MM.1S (cell line): ENCODE measurements at regions not wholly inside any gene's neighbourhood (a gene's known extent, or its start where the extent isn't known, plus 50 kb on each side); places are given as distances from the start of the nearest gene placed in this dataset.
A peak's percentile ranks its signal among the peaks of the same experiment; 100 is the strongest.

Experiments used
- DNase-seq: peaks from one replicate; pipeline ENCODE4 v3.0.0-alpha.2; 2015
- H2AFZ ChIP-seq: fragments of 300-600 bp; sonication (generic); 2 replicates; pipeline ENCODE4 v1.6.0; 2016; ENCODE audit warnings: antibody characterized with exemption, low read length
- H3F3A ChIP-seq: fragments of 300-600 bp; sonication (generic); 2 replicates; pipeline ENCODE4 v1.6.1; 2016; ENCODE audit warnings: mild to moderate bottlenecking, antibody characterized with exemption, low read length, moderate library complexity, mixed read lengths; ENCODE audit not compliant: insufficient read depth
- H3K27ac ChIP-seq: fragments of 300-600 bp; sonication (generic); 2 replicates; pipeline ENCODE4 v1.5.1; 2016; ENCODE audit warnings: mild to moderate bottlenecking, low read length
- H3K27me3 ChIP-seq: fragments of 300-600 bp; sonication (generic); replicated peaks from 2 replicates; pipeline ENCODE4 v1.6.0; 2016; ENCODE audit warnings: low read length; ENCODE audit not compliant: insufficient read depth
- H3K36me3 ChIP-seq: fragments of 300-600 bp; sonication (generic); replicated peaks from 2 replicates; pipeline ENCODE4 v1.6.1; 2016; ENCODE audit warnings: mild to moderate bottlenecking, low read length, mixed read lengths; ENCODE audit not compliant: insufficient read depth
- H3K4me1 ChIP-seq: fragments of 300-600 bp; sonication (generic); 2 replicates; pipeline ENCODE4 v1.6.1; 2016; ENCODE audit warnings: low read length, mixed read lengths
- H3K4me2 ChIP-seq: fragments of 300-600 bp; sonication (generic); 2 replicates; pipeline ENCODE4 v1.6.0; 2016; ENCODE audit warnings: low read depth, low read length
- H3K4me3 ChIP-seq: fragments of 300-600 bp; sonication (generic); 2 replicates; pipeline ENCODE4 v1.5.1; 2016; ENCODE audit warnings: low read length, mixed read lengths
- H3K79me2 ChIP-seq: fragments of 300-600 bp; sonication (generic); 2 replicates; pipeline ENCODE4 v1.6.1; 2016; ENCODE audit warnings: mixed run types, low read length, mixed read lengths
- H3K9ac ChIP-seq: fragments of 300-600 bp; sonication (generic); 2 replicates; pipeline ENCODE4 v1.6.1; 2016; ENCODE audit warnings: low read length, mixed read lengths
- H3K9me2 ChIP-seq: fragments of 300-600 bp; sonication (generic); replicated peaks from 2 replicates; pipeline ENCODE4 v1.6.1; 2016; ENCODE audit warnings: mild to moderate bottlenecking, low read length, mixed read lengths; ENCODE audit not compliant: insufficient read depth
- H3K9me3 ChIP-seq: fragments of 300-600 bp; sonication (generic); replicated peaks from 2 replicates; pipeline ENCODE4 v1.6.1; 2016; ENCODE audit warnings: mild to moderate bottlenecking, low read length, mixed read lengths; ENCODE audit not compliant: insufficient read depth
- H4K20me1 ChIP-seq: fragments of 300-600 bp; sonication (generic); 2 replicates; pipeline ENCODE4 v1.6.1; 2016; ENCODE audit warnings: mild to moderate bottlenecking, low read length, moderate library complexity, mixed read lengths; ENCODE audit not compliant: insufficient read depth
- EZH2 ChIP-seq: fragments of 300-600 bp; sonication (generic); optimal IDR thresholded peaks from 2 replicates; pipeline ENCODE3; 2017; ENCODE audit warnings: low read depth, mild to moderate bottlenecking, antibody characterized with exemption, low read length, mixed read lengths
- EZH2phosphoT487 ChIP-seq: fragments of 300-600 bp; sonication (generic); IDR thresholded peaks from 2 replicates; pipeline ENCODE4 v1.6.1; 2018; ENCODE audit warnings: antibody characterized with exemption, low read length
- TF ChIP-seq, protein P1 (sequence below): fragments of 300-600 bp; sonication (generic); IDR thresholded peaks from 2 replicates; pipeline ENCODE4 v1.5.1; 2016; ENCODE audit warnings: antibody characterized with exemption, low read length, mixed read lengths

DNA sequence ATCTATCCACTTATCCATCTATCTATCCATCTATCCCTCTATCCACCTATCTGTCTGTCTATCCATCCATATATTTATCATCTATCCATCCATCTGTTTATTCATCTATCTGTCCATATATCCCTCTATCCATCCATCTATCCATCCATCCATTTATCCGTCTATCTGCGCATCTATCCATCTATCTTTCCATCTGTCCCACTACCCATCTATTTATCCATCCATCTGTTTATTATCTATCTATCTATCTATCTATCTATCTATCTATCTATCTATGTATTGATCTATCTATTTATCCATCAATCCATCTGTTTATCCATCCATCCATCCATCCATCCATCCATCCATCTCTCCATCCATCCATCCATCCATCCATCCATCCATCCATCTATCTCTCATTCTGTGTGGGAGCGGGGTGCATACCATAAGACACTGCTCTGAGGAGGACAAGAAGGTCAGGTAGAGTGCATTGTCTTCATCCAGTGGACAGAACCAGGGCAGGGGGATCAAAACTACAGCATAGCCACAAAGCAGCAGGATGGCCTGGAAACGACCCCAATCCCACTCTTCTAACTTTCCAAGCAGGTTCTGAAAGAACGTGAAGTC lies 53.2 kb upstream of the ENPP6 start:
- no peak overlapping the region for H3K27ac ChIP-seq
- no peak overlapping the region for H3K4me3 ChIP-seq
- H2AFZ ChIP-seq: no peak overlapping the region
- H3K9me3 ChIP-seq: no peaks in the 10 kb centered on the region
- H3K9me2 ChIP-seq: no peaks in the 10 kb centered on the region
- no peak overlapping the region for H3K4me2 ChIP-seq
- H3K27me3 ChIP-seq: no peaks in the 10 kb centered on the region
- no peak overlapping the region for H3K9ac ChIP-seq
- TF ChIP-seq, protein P1, sequence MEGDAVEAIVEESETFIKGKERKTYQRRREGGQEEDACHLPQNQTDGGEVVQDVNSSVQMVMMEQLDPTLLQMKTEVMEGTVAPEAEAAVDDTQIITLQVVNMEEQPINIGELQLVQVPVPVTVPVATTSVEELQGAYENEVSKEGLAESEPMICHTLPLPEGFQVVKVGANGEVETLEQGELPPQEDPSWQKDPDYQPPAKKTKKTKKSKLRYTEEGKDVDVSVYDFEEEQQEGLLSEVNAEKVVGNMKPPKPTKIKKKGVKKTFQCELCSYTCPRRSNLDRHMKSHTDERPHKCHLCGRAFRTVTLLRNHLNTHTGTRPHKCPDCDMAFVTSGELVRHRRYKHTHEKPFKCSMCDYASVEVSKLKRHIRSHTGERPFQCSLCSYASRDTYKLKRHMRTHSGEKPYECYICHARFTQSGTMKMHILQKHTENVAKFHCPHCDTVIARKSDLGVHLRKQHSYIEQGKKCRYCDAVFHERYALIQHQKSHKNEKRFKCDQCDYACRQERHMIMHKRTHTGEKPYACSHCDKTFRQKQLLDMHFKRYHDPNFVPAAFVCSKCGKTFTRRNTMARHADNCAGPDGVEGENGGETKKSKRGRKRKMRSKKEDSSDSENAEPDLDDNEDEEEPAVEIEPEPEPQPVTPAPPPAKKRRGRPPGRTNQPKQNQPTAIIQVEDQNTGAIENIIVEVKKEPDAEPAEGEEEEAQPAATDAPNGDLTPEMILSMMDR: no peak
- TF ChIP-seq EZH2 (no peak), EZH2phosphoT487 (no peak)
- no peaks in the 10 kb centered on the region for H3K36me3 ChIP-seq
- 0 out of 2 replicates have a peak, but pooled peaks cover under 1% of the 10 kb centered on the region for H3K79me2 ChIP-seq
- no peaks in the 10 kb centered on the region for H4K20me1 ChIP-seq
- H3K4me1 ChIP-seq: peaks cover 34% of the 10 kb centered on the region
- peaks cover 39% of the 10 kb centered on the region for H3F3A ChIP-seq
- no peak for DNase-seq

DNA sequence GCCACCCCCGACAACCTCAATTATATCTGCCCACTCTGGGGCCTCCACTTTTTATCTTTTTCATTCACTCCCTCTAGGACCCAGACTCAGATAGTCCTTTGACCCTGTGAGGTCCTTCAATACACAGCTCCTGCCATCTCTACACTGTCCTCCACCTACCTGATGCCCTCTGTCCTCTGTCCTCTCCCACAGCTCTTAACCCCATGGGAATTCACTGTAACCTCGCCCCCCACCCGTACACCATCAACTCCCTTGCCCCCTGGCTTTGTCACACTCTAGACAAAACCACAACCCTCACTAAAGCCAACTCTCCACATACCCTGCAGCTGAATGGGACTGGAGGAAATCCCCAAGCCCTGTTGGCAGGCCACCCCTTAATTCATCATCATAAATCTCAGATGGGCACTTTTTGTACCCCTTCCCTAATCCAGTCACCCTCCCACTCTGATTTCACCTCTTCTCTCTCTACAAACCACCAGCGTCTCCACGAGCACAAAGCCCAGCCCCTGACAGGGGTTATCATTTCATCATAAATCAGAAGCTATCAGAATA lies 52.3 kb upstream of the ENPP6 start:
- H3K4me3 ChIP-seq: no peak overlapping the region
- no peaks in the 10 kb centered on the region for H3K9me2 ChIP-seq
- H3K36me3 ChIP-seq: no peaks in the 10 kb centered on the region
- DNase-seq: no peak
- no peak overlapping the region for H3K9ac ChIP-seq
- TF ChIP-seq EZH2: no peak
- no peak overlapping the region for H2AFZ ChIP-seq
- no peaks in the 10 kb centered on the region for H3K9me3 ChIP-seq
- H3K79me2 ChIP-seq: peaks cover 11% of the 10 kb centered on the region
- H3K27me3 ChIP-seq: no peaks in the 10 kb centered on the region
- peak overlapping the region; percentile 97; the same call in 1 of the 2 replicates for H3K27ac ChIP-seq
- peaks cover 34% of the 10 kb centered on the region for H3K4me1 ChIP-seq
- H3K4me2 ChIP-seq: no peak overlapping the region
- peaks cover 48% of the 10 kb centered on the region for H3F3A ChIP-seq
- no peaks in the 10 kb centered on the region for H4K20me1 ChIP-seq

DNA sequence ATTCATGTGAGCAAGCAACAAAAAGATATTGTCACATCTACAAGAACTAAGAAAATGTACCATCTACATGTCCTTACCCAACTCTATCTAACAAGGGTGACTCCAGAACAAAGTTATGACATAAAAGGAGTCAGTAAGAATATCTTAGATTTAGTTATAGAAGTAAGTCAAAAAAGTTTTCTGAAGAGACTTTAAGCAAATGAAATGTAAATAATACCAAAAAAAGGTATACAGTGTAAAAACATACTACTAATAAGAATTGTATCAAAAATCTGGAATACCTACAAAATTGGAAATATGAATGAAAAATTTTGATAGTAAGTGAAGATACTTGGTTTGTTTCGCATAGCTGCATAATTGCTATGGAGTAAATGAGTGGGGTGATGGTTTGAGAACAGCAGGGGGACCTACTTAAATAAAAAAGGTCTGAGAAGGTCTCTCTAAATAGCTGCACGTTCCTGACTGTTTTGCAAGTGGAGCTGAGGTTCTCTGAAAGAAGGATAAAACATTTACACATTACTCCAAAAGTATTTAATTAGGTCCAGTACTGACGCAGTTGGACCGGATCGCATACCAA lies 51.0 kb upstream of the ENPP6 start:
- H3K9me2 ChIP-seq: no peaks in the 10 kb centered on the region
- peaks cover 38% of the 10 kb centered on the region for H3K4me1 ChIP-seq
- no peaks in the 10 kb centered on the region for H3K27me3 ChIP-seq
- no peak for TF ChIP-seq EZH2phosphoT487
- TF ChIP-seq, protein P1: peak; percentile 26
- H3K79me2 ChIP-seq: peaks cover 16% of the 10 kb centered on the region
- H3K27ac ChIP-seq: peak overlapping the region; percentile 97
- H3K36me3 ChIP-seq: no peaks in the 10 kb centered on the region
- H3K4me2 ChIP-seq: peak overlapping the region; percentile 94
- H3K9ac ChIP-seq: peak overlapping the region; percentile 72
- no peaks in the 10 kb centered on the region for H3K9me3 ChIP-seq
- DNase-seq: peak; percentile 53
- peak overlapping the region; percentile 11; the same call in 1 of the 2 replicates for H2AFZ ChIP-seq
- H4K20me1 ChIP-seq: no peaks in the 10 kb centered on the region
- peaks cover 53% of the 10 kb centered on the region for H3F3A ChIP-seq
- peak overlapping the region; percentile 62 for H3K4me3 ChIP-seq
